B cell (primary cell): ENCODE measurements at regions not wholly inside any gene's neighbourhood (a gene's known extent, or its start where the extent isn't known, plus 50 kb on each side); places are given as distances from the start of the nearest gene placed in this dataset.

Experiments used
- ATAC-seq: fragments of 200-7000 bp; cut with Tn5 transposase; one replicate; pipeline ENCODE4 v1.10.0; 2021; ENCODE audit warnings: low read depth, mild to moderate bottlenecking, moderate number of reproducible peaks, moderate library complexity
- CTCF ChIA-PET: fragments of 350-600 bp; sonication (Branson Sonifier 250); formaldehyde crosslinking; loops from one replicate; lab custom pipeline; 2021; ENCODE audit warnings: antibody characterized with exemption, inconsistent platforms; lab: Charles Lee
- POLR2A ChIA-PET: fragments of 350-600 bp; sonication (Branson Sonifier 250); formaldehyde crosslinking; loops from one replicate; lab custom pipeline; 2021; ENCODE audit warnings: antibody characterized with exemption; lab: Charles Lee
- DNase-seq: peaks from one replicate; pipeline ENCODE4 v3.0.0; 2013
- H2AFZ ChIP-seq: 2 replicates; pipeline ENCODE4 v1.6.1; 2012; ENCODE audit warnings: mild to moderate bottlenecking, low read depth, low read length; ENCODE audit not compliant: insufficient read depth, poor library complexity, severe bottlenecking
- H3K27ac ChIP-seq, 2 donors: 1 replicate in 1 of 2; 2 replicates in 1 of 2; pipeline ENCODE4 v1.5.1; 2012 to 2013; ENCODE audit warnings: low read length in 2 of 2, mild to moderate bottlenecking in 2 of 2, moderate library complexity in 1 of 2
- H3K27me3 ChIP-seq, 4 experiments: fragments of 200-600 bp in 1 of 4; sonication (generic) in 1 of 4; replicated peaks in 1 of 4; 1 replicate in 2 of 4; 2 replicates in 2 of 4; pipeline versions ENCODE4 v1.6.1 to v1.7.0; 2013 to 2016; ENCODE audit warnings: low read length in 3 of 4, mild to moderate bottlenecking in 2 of 4, mixed read lengths in 1 of 4, moderate library complexity in 1 of 4; ENCODE audit not compliant: insufficient read depth in 4 of 4, control insufficient read depth in 3 of 4; ENCODE audit errors: control extremely low read depth in 1 of 4
- H3K36me3 ChIP-seq, 2 experiments: replicated peaks in 1 of 2; 1 replicate in 1 of 2; 2 replicates in 1 of 2; pipeline versions ENCODE4 v1.6.1 to v1.7.1; 2013; ENCODE audit warnings: low read length in 1 of 2; ENCODE audit not compliant: insufficient read depth in 2 of 2, control insufficient read depth in 1 of 2; ENCODE audit errors: control extremely low read depth in 1 of 2, extremely low read depth in 1 of 2
- H3K4me1 ChIP-seq, 2 donors: fragments of 200-600 bp in 1 of 2; sonication (generic) in 1 of 2; 1 replicate in 1 of 2; 2 replicates in 1 of 2; pipeline versions ENCODE4 v1.5.1 to v1.6.1; 2013 to 2017; ENCODE audit warnings: low read length in 2 of 2; ENCODE audit not compliant: control insufficient read depth in 2 of 2, insufficient read depth in 2 of 2
- H3K4me2 ChIP-seq: replicated peaks from 2 replicates; pipeline ENCODE3; 2012; ENCODE audit warnings: mild to moderate bottlenecking, low read depth, low read length; ENCODE audit not compliant: poor library complexity, severe bottlenecking
- H3K4me3 ChIP-seq, 5 experiments: fragments of 200-600 bp in 1 of 5; sonication (generic) in 1 of 5; 1 replicate in 3 of 5; 2 replicates in 2 of 5; pipeline versions ENCODE4 v1.5.1 to v1.7.0; 2011 to 2016; ENCODE audit warnings: low read length in 4 of 5, mild to moderate bottlenecking in 4 of 5, low read depth in 2 of 5, control low read depth in 1 of 5, moderate library complexity in 1 of 5; ENCODE audit not compliant: insufficient read depth in 1 of 5; ENCODE audit errors: control extremely low read depth in 1 of 5, extremely low read depth in 1 of 5
- H3K79me2 ChIP-seq: fragments of 200-600 bp; sonication (generic); one replicate; pipeline ENCODE4 v1.6.0; 2016; ENCODE audit warnings: low read length; ENCODE audit not compliant: control insufficient read depth, insufficient read depth
- H3K9ac ChIP-seq: fragments of 200-600 bp; sonication (generic); 2 replicates; pipeline ENCODE4 v1.6.1; 2017; ENCODE audit warnings: mild to moderate bottlenecking, low read length, moderate library complexity
- H3K9me3 ChIP-seq, 3 donors: one replicate each; pipeline versions ENCODE4 v1.6.1 to v1.7.1; 2013; ENCODE audit warnings: low read length in 2 of 3; ENCODE audit not compliant: control insufficient read depth in 2 of 3, insufficient read depth in 1 of 3; ENCODE audit errors: control extremely low read depth in 1 of 3
- H4K20me1 ChIP-seq: 2 replicates; pipeline ENCODE4 v1.6.0; 2012; ENCODE audit warnings: mild to moderate bottlenecking, low read length; ENCODE audit not compliant: insufficient read depth, control insufficient read depth, poor library complexity, severe bottlenecking
- H3K27ac Mint-ChIP-seq: one replicate; pipeline ENCODE4 v1.8.0; 2021; ENCODE audit warnings: mixed read lengths
- H3K27me3 Mint-ChIP-seq: one replicate; pipeline ENCODE4 v1.8.0; 2021; ENCODE audit warnings: mixed read lengths
- H3K4me1 Mint-ChIP-seq: one replicate; pipeline ENCODE4 v1.8.0; 2021; ENCODE audit warnings: mixed read lengths
- H3K4me3 Mint-ChIP-seq: one replicate; pipeline ENCODE4 v1.8.0; 2021; ENCODE audit warnings: mixed read lengths
- H3K9me3 Mint-ChIP-seq: one replicate; pipeline ENCODE4 v1.8.0; 2022; ENCODE audit warnings: mixed read lengths; ENCODE audit not compliant: insufficient read depth
- EZH2 ChIP-seq: IDR thresholded peaks from 2 replicates; pipeline ENCODE4 v1.6.1; 2012; ENCODE audit warnings: borderline replicate concordance, low read depth, mild to moderate bottlenecking, moderate library complexity, low read length; ENCODE audit not compliant: insufficient read depth, poor library complexity, severe bottlenecking
- WGBS: methylation state at CpG from one replicate; pipeline ENCODE4 v1.1.5; 2013; ENCODE audit warnings: missing lambda C conversion rate; ENCODE audit not compliant: insufficient coverage; 5-methylcytosine and 5-hydroxymethylcytosine counted together
- intact Hi-C: fragments of 100-400 bp; cut with micrococcal nuclease; formaldehyde crosslinking; loops from one replicate; pipeline ENCODE4 v1.10.0; 2022
- TF ChIP-seq, protein P1 (sequence below): fragments of 200-600 bp; IDR thresholded peaks from one replicate; pipeline ENCODE4 v1.8.0; 2022; ENCODE audit warnings: antibody characterized with exemption, mild to moderate bottlenecking

DNA sequence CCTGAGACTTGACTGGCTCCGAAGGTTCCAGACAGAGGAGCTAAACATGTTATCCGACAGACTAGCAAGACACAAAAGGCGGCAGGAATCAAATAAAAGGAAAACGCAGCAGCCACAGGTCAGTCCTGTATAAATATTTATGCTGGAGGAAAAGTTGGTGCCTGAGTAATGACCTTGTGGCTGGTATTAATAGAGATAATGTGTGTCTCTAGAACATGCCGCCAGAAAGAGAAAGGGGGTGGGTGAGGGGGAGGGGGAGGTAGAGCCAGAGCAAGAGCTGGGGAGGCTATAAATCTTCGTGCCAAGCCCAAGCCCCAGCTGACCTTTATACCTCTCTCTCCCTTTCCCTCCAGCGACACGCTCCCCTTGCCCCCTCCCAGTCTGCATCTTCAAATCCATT, 590.4 kb downstream of the MED13L start:
- POLR2A ChIA-PET, result no interaction called here
- H3K4me2 ChIP-seq, result no peak overlapping the region
- intact Hi-C loops, result no loop called here

GRCh38 chr12:115683240-115683780, 594.2 kb downstream of the MED13L start:
- TF ChIP-seq, protein P1, sequence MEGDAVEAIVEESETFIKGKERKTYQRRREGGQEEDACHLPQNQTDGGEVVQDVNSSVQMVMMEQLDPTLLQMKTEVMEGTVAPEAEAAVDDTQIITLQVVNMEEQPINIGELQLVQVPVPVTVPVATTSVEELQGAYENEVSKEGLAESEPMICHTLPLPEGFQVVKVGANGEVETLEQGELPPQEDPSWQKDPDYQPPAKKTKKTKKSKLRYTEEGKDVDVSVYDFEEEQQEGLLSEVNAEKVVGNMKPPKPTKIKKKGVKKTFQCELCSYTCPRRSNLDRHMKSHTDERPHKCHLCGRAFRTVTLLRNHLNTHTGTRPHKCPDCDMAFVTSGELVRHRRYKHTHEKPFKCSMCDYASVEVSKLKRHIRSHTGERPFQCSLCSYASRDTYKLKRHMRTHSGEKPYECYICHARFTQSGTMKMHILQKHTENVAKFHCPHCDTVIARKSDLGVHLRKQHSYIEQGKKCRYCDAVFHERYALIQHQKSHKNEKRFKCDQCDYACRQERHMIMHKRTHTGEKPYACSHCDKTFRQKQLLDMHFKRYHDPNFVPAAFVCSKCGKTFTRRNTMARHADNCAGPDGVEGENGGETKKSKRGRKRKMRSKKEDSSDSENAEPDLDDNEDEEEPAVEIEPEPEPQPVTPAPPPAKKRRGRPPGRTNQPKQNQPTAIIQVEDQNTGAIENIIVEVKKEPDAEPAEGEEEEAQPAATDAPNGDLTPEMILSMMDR, result no peak
- TF ChIP-seq EZH2, result no peak
- Histone ChIP-seq H3K4me3 (no peak overlapping the region), H3K9ac (no peak overlapping the region), H3K27me3 (no peaks in the 10 kb centered on the region), H3K4me1 (no peaks in the 10 kb centered on the region), H3K36me3 (no peaks in the 10 kb centered on the region), H3K79me2 (no peaks in the 10 kb centered on the region), H3K27ac (no peak overlapping the region), H2AFZ (no peak overlapping the region), H3K4me2 (no peak overlapping the region), H4K20me1 (no peaks in the 10 kb centered on the region), H3K9me3 (peaks cover 0 to 7% (median 0%) of the 10 kb centered on the region in 3 donors)
- no peaks in the 10 kb centered on the region for H3K4me1 Mint-ChIP-seq
- WGBS, result 39% methylated on average over 4 of the region's 5 CpGs
- DNase-seq (no peak), ATAC-seq (no peak)
- no peak overlapping the region for H3K27ac Mint-ChIP-seq
- CTCF ChIA-PET, result no interaction called here
- POLR2A ChIA-PET, result no interaction called here
- H3K27me3 Mint-ChIP-seq, result peaks cover 7% of the 10 kb centered on the region
- no peak overlapping the region for H3K4me3 Mint-ChIP-seq
- H3K9me3 Mint-ChIP-seq, result no peaks in the 10 kb centered on the region
- intact Hi-C loops, result no loop called here

More for the DNA sequence above, 590.4 kb downstream of the MED13L start:
- CTCF ChIA-PET, result no interaction called here
- TF ChIP-seq, protein P1, result no peak
- TF ChIP-seq EZH2, result no peak
- H3K27me3 ChIP-seq, result no peaks in the 10 kb centered on the region
- H3K27ac ChIP-seq, result no peak overlapping the region
- Mint-ChIP-seq H3K27ac (no peak overlapping the region), H3K4me3 (no peak overlapping the region), H3K4me1 (no peaks in the 10 kb centered on the region), H3K27me3 (peaks cover 4% of the 10 kb centered on the region), H3K9me3 (no peaks in the 10 kb centered on the region)
- no peak for ATAC-seq
- no peaks in the 10 kb centered on the region for H3K4me1 ChIP-seq
- no peak overlapping the region for H2AFZ ChIP-seq
- WGBS, result 62% methylated on average over 4 of the region's 8 CpGs
- no peaks in the 10 kb centered on the region for H4K20me1 ChIP-seq
- peaks cover 0 to 6% (median 0%) of the 10 kb centered on the region in 3 donors for H3K9me3 ChIP-seq
- H3K9ac ChIP-seq, result no peak overlapping the region
- no peak for DNase-seq
- no peaks in the 10 kb centered on the region for H3K79me2 ChIP-seq
- no peaks in the 10 kb centered on the region for H3K36me3 ChIP-seq
- no peak overlapping the region for H3K4me3 ChIP-seq
